Smooth muscle cell (in vitro differentiated cells): ENCODE measurements at regions not wholly inside any gene's neighbourhood (a gene's known extent, or its start where the extent isn't known, plus 50 kb on each side); places are given as distances from the start of the nearest gene placed in this dataset.
A peak's percentile ranks its signal among the peaks of the same experiment; 100 is the strongest.

Experiments
- DNase-seq: peaks from one replicate; lab custom pipeline; 2025; ENCODE audit not compliant: unreplicated experiment; lab: John Stamatoyannopoulos, UW
- H2AFZ ChIP-seq: fragments of 200-600 bp; sonication (generic); 2 replicates; pipeline ENCODE4 v1.6.0; 2016; ENCODE audit warnings: antibody characterized with exemption, low read depth, mild to moderate bottlenecking
- H3F3A ChIP-seq: fragments of 200-600 bp; sonication (generic); 2 replicates; pipeline ENCODE4 v1.6.0; 2017; ENCODE audit warnings: antibody characterized with exemption, low read depth
- H3K27ac ChIP-seq: fragments of 200-600 bp; sonication (generic); 2 replicates; pipeline ENCODE4 v1.5.1; 2016; ENCODE audit warnings: low read depth, mild to moderate bottlenecking
- H3K27me3 ChIP-seq: fragments of 200-600 bp; sonication (generic); 2 replicates; pipeline ENCODE4 v1.6.1; 2016; ENCODE audit warnings: low read depth, mild to moderate bottlenecking
- H3K36me3 ChIP-seq: fragments of 200-600 bp; sonication (generic); 2 replicates; pipeline ENCODE4 v1.5.1; 2016; ENCODE audit warnings: low read depth
- H3K4me1 ChIP-seq: fragments of 200-600 bp; sonication (generic); 2 replicates; pipeline ENCODE4 v1.5.1; 2016; ENCODE audit warnings: low read depth
- H3K4me2 ChIP-seq: fragments of 200-600 bp; sonication (generic); 2 replicates; pipeline ENCODE4 v1.6.0; 2016; ENCODE audit warnings: mild to moderate bottlenecking
- H3K4me3 ChIP-seq: fragments of 200-600 bp; sonication (generic); 2 replicates; pipeline ENCODE4 v1.5.1; 2016; ENCODE audit warnings: mild to moderate bottlenecking
- H3K79me2 ChIP-seq: fragments of 200-600 bp; sonication (generic); 2 replicates; pipeline ENCODE4 v1.6.0; 2016; ENCODE audit warnings: low read depth, mild to moderate bottlenecking
- H3K9ac ChIP-seq: fragments of 200-600 bp; sonication (generic); 2 replicates; pipeline ENCODE4 v1.6.0; 2016; ENCODE audit warnings: low read depth
- H3K9me3 ChIP-seq: fragments of 200-600 bp; sonication (generic); replicated peaks from 2 replicates; pipeline ENCODE4 v1.5.1; 2016; ENCODE audit warnings: low read depth
- H4K20me1 ChIP-seq: fragments of 200-600 bp; sonication (generic); 2 replicates; pipeline ENCODE4 v1.6.0; 2016; ENCODE audit warnings: low read depth
- CTCF ChIP-seq: fragments of 200-600 bp; sonication (generic); IDR thresholded peaks from 2 replicates; pipeline ENCODE4 v1.5.1; 2017; ENCODE audit warnings: borderline replicate concordance, mild to moderate bottlenecking, antibody characterized with exemption; ENCODE audit not compliant: insufficient read depth, poor library complexity, severe bottlenecking
- WGBS: methylation state at CpG from one replicate; pipeline ENCODE4 v1.1.7; 2016; ENCODE audit warnings: low lambda C conversion rate; 5-methylcytosine and 5-hydroxymethylcytosine counted together

- WGBS, result 79% methylated on average over 5 of the region's 5 CpGs
Measured at GRCh38 chr9:106283769-106284168, 579.2 kb upstream of the ZNF462 start.

GRCh38 chr9:106284296-106284695 lies 578.7 kb upstream of the ZNF462 start:
- 83% methylated on average over 4 of the region's 4 CpGs for WGBS
- H4K20me1 ChIP-seq, result no peaks in the 10 kb centered on the region
- peaks cover 13% of the 10 kb centered on the region for H3K4me1 ChIP-seq

More at GRCh38 chr9:106283769-106284168, 579.2 kb upstream of the ZNF462 start:
- Histone ChIP-seq H3K27me3 (no peaks in the 10 kb centered on the region), H3K36me3 (no peaks in the 10 kb centered on the region), H3K4me1 (peaks cover 13% of the 10 kb centered on the region), H3K27ac (no peak overlapping the region), H3K4me3 (no peak overlapping the region), H4K20me1 (no peaks in the 10 kb centered on the region), H3K9me3 (no peaks in the 10 kb centered on the region), H3K4me2 (no peak overlapping the region), H3K79me2 (no peaks in the 10 kb centered on the region), H3K9ac (no peak overlapping the region), H2AFZ (no peak overlapping the region), H3F3A (no peaks in the 10 kb centered on the region)
- no peak for DNase-seq
- no peak for TF ChIP-seq CTCF

GRCh38 chr9:106286249-106286648 lies 576.7 kb upstream of the ZNF462 start:
- Histone ChIP-seq H3K4me2 (no peak overlapping the region), H3K79me2 (no peaks in the 10 kb centered on the region), H3K27me3 (no peaks in the 10 kb centered on the region), H3K9ac (no peak overlapping the region), H3F3A (no peaks in the 10 kb centered on the region), H3K4me3 (no peak overlapping the region), H3K4me1 (peaks cover 13% of the 10 kb centered on the region), H3K9me3 (no peaks in the 10 kb centered on the region), H3K27ac (no peak overlapping the region), H4K20me1 (no peaks in the 10 kb centered on the region), H2AFZ (no peak overlapping the region), H3K36me3 (no peaks in the 10 kb centered on the region)
- DNase-seq, result no peak
- peak; percentile 13 for TF ChIP-seq CTCF

More at GRCh38 chr9:106284296-106284695, 578.7 kb upstream of the ZNF462 start:
- no peak overlapping the region for H3K27ac ChIP-seq
- H3K9ac ChIP-seq, result no peak overlapping the region
- H3K36me3 ChIP-seq, result no peaks in the 10 kb centered on the region
- H3F3A ChIP-seq, result no peaks in the 10 kb centered on the region
- no peaks in the 10 kb centered on the region for H3K9me3 ChIP-seq
- peak; percentile 23 for TF ChIP-seq CTCF
- H3K79me2 ChIP-seq, result no peaks in the 10 kb centered on the region
- DNase-seq, result no peak
- no peak overlapping the region for H3K4me2 ChIP-seq
- H3K4me3 ChIP-seq, result no peak overlapping the region
- H2AFZ ChIP-seq, result no peak overlapping the region
- no peaks in the 10 kb centered on the region for H3K27me3 ChIP-seq

- Histone ChIP-seq H3K27me3 (no peaks in the 10 kb centered on the region), H3K9me3 (no peaks in the 10 kb centered on the region), H3K36me3 (no peaks in the 10 kb centered on the region), H3K4me2 (peak overlapping the region; percentile 53), H3K79me2 (no peaks in the 10 kb centered on the region), H3K27ac (no peak overlapping the region), H4K20me1 (no peaks in the 10 kb centered on the region), H3K4me1 (peaks cover 13% of the 10 kb centered on the region), H3K9ac (no peak overlapping the region), H3K4me3 (no peak overlapping the region), H3F3A (no peaks in the 10 kb centered on the region), H2AFZ (peak overlapping the region; percentile 79)
- TF ChIP-seq CTCF, result no peak
- DNase-seq, result no peak
- WGBS, result 49% methylated on average over 10 of the region's 10 CpGs
Measured at GRCh38 chr9:106287091-106287631, 575.8 kb upstream of the ZNF462 start.
